ENCODE measurements at regions not wholly inside any gene's neighbourhood (a gene's known extent, or its start where the extent isn't known, plus 50 kb on each side); places are given as distances from the start of the nearest gene placed in this dataset.
"Not testable (repeated sequence)": the region's sequence is repeated elsewhere in the genome, so short reads cannot be mapped to it uniquely, and the experiment has no call there.

GRCh38 chr20:47908361-47909035 lies 123.2 kb upstream of the SULF2 start:
- TF ChIP-seq YY1 (IDR thresholded peaks at IDR 0.05; ENCODE audit: insufficient read depth, insufficient read length); ZNF274 (IDR thresholded peaks at IDR 0.05; ENCODE audit: low read depth, low read length); SUZ12 (IDR thresholded peaks at IDR 0.05; ENCODE audit: extremely low read depth, insufficient read depth, insufficient read length): not testable (repeated sequence)
